ENCODE measurements at regions not wholly inside any gene's neighbourhood (a gene's known extent, or its start where the extent isn't known, plus 50 kb on each side); places are given as distances from the start of the nearest gene placed in this dataset.

- DNase-seq: no peak
These were observed 1135.0 kb downstream of the GATA3 start for GRCh38 chr10:9189448-9189847.

- no peak for DNase-seq
These were observed 1138.6 kb downstream of the GATA3 start for GRCh38 chr10:9193120-9193519.

- no peak for DNase-seq
These were observed 1140.9 kb downstream of the GATA3 start for GRCh38 chr10:9195385-9195784.

- DNase-seq: peak; percentile 74
These were observed 1144.1 kb downstream of the GATA3 start for GRCh38 chr10:9198611-9199010.

- DNase-seq: no peak
These were observed 1151.1 kb downstream of the GATA3 start for GRCh38 chr10:9205558-9205957.

- DNase-seq: peak; percentile 52
These were observed 1154.8 kb downstream of the GATA3 start for GRCh38 chr10:9209105-9209798.

- no peak for DNase-seq
These were observed 1156.7 kb downstream of the GATA3 start for GRCh38 chr10:9211228-9211627.

GRCh38 chr10:9214618-9215017, 1160.1 kb downstream of the GATA3 start:
- DNase-seq: no peak

GRCh38 chr10:9215121-9215520, 1160.6 kb downstream of the GATA3 start:
- no peak for DNase-seq

GRCh38 chr10:9219860-9220259, 1165.4 kb downstream of the GATA3 start:
- no peak for DNase-seq

GRCh38 chr10:9222917-9223316, 1168.4 kb downstream of the GATA3 start:
- DNase-seq: peak; percentile 66

GRCh38 chr10:9227679-9228365, 1173.3 kb downstream of the GATA3 start:
- no peak for DNase-seq

- DNase-seq: peak; percentile 46
These were observed 1174.3 kb downstream of the GATA3 start for GRCh38 chr10:9228771-9229170.

- no peak for DNase-seq
These were observed 1175.3 kb downstream of the GATA3 start for GRCh38 chr10:9229702-9230244.

GRCh38 chr10:9230625-9231024, 1176.1 kb downstream of the GATA3 start:
- peak; percentile 16 for DNase-seq

- DNase-seq: no peak
These were observed 1179.7 kb downstream of the GATA3 start for GRCh38 chr10:9234191-9234590.

GRCh38 chr10:9238041-9238440, 1183.6 kb downstream of the GATA3 start:
- no peak for DNase-seq

GRCh38 chr10:9239298-9239697, 1184.8 kb downstream of the GATA3 start:
- peak; percentile 22 for DNase-seq

- no peak for DNase-seq
These were observed 1189.5 kb downstream of the GATA3 start for GRCh38 chr10:9243941-9244411.

GRCh38 chr10:9244864-9245263, 1190.4 kb downstream of the GATA3 start:
- DNase-seq: peak; percentile 2

GRCh38 chr10:9253121-9253520, 1198.6 kb downstream of the GATA3 start:
- DNase-seq: peak; percentile 75

GRCh38 chr10:9254353-9254752, 1199.9 kb downstream of the GATA3 start:
- DNase-seq: peak; percentile 84

GRCh38 chr10:9260690-9261089, 1206.2 kb downstream of the GATA3 start:
- no peak for DNase-seq

- DNase-seq: peak; percentile 11
These were observed 1208.3 kb downstream of the GATA3 start for GRCh38 chr10:9262770-9263169.
